Nephron progenitor cell (in vitro differentiated cells): ENCODE measurements at regions not wholly inside any gene's neighbourhood (a gene's known extent, or its start where the extent isn't known, plus 50 kb on each side); places are given as distances from the start of the nearest gene placed in this dataset.

Source experiments
- DNase-seq: peaks from one replicate; pipeline ENCODE4 v3.0.0; 2021
- H3K27ac Mint-ChIP-seq: 2 replicates; pipeline ENCODE4 v1.8.0; 2021; ENCODE audit warnings: mild to moderate bottlenecking, moderate library complexity, mixed read lengths
- H3K27me3 Mint-ChIP-seq: 2 replicates; pipeline ENCODE4 v1.8.0; 2021; ENCODE audit warnings: mild to moderate bottlenecking, low read depth, mixed read lengths; ENCODE audit not compliant: poor library complexity
- H3K36me3 Mint-ChIP-seq: 2 replicates; pipeline ENCODE4 v1.8.0; 2021; ENCODE audit warnings: low read depth, mixed read lengths
- H3K4me1 Mint-ChIP-seq: 2 replicates; pipeline ENCODE4 v1.8.0; 2021; ENCODE audit warnings: mixed read lengths
- H3K4me3 Mint-ChIP-seq: 2 replicates; pipeline ENCODE4 v1.8.0; 2021; ENCODE audit warnings: mild to moderate bottlenecking, moderate library complexity, mixed read lengths
- H3K9me3 Mint-ChIP-seq: 2 replicates; pipeline ENCODE4 v1.8.0; 2021; ENCODE audit warnings: mild to moderate bottlenecking, moderate library complexity, mixed read lengths
- CTCF ChIP-seq: fragments of 200-600 bp; sonication (generic); IDR thresholded peaks from 2 replicates; pipeline ENCODE4 v1.5.0; 2021; ENCODE audit warnings: antibody characterized with exemption

- H3K27ac Mint-ChIP-seq: peak overlapping the region; percentile 86
Observed at GRCh38 chr9:104263942-104264341, 169.8 kb downstream of the SMC2 start.

GRCh38 chr9:104264431-104264830 is 170.3 kb downstream of the SMC2 start:
- H3K27me3 Mint-ChIP-seq: no peaks in the 10 kb centered on the region
- no peak for TF ChIP-seq CTCF
- H3K4me1 Mint-ChIP-seq: peaks cover 42% of the 10 kb centered on the region
- peaks cover 11% of the 10 kb centered on the region for H3K36me3 Mint-ChIP-seq
- H3K4me3 Mint-ChIP-seq: no peak overlapping the region
- peaks cover 16% of the 10 kb centered on the region for H3K9me3 Mint-ChIP-seq
- DNase-seq: no peak
- H3K27ac Mint-ChIP-seq: peak overlapping the region; percentile 32

More at GRCh38 chr9:104263942-104264341, 169.8 kb downstream of the SMC2 start:
- Mint-ChIP-seq H3K4me1 (peaks cover 47% of the 10 kb centered on the region), H3K27me3 (no peaks in the 10 kb centered on the region), H3K9me3 (peaks cover 16% of the 10 kb centered on the region), H3K4me3 (no peak overlapping the region), H3K36me3 (peaks cover 11% of the 10 kb centered on the region)
- no peak for TF ChIP-seq CTCF
- DNase-seq: no peak

- H3K36me3 Mint-ChIP-seq: peaks cover 11% of the 10 kb centered on the region
- no peak overlapping the region for H3K27ac Mint-ChIP-seq
- peaks cover 28% of the 10 kb centered on the region for H3K9me3 Mint-ChIP-seq
- H3K4me3 Mint-ChIP-seq: no peak overlapping the region
- no peaks in the 10 kb centered on the region for H3K27me3 Mint-ChIP-seq
- peaks cover under 1% of the 10 kb centered on the region for H3K4me1 Mint-ChIP-seq
- TF ChIP-seq CTCF: no peak
- DNase-seq: no peak
Observed at GRCh38 chr9:104269374-104269773, 175.3 kb downstream of the SMC2 start.

- Mint-ChIP-seq H3K36me3 (peaks cover 6% of the 10 kb centered on the region), H3K4me1 (no peaks in the 10 kb centered on the region)
Observed at GRCh38 chr9:104269996-104270963, 176.2 kb downstream of the SMC2 start.

GRCh38 chr9:104276709-104277245 is 182.7 kb downstream of the SMC2 start:
- TF ChIP-seq CTCF: no peak

More at GRCh38 chr9:104269996-104270963, 176.2 kb downstream of the SMC2 start:
- no peak for TF ChIP-seq CTCF
- H3K9me3 Mint-ChIP-seq: peaks cover 22% of the 10 kb centered on the region
- H3K4me3 Mint-ChIP-seq: no peak overlapping the region
- H3K27me3 Mint-ChIP-seq: no peaks in the 10 kb centered on the region
- DNase-seq: no peak
- H3K27ac Mint-ChIP-seq: no peak overlapping the region

More at GRCh38 chr9:104276709-104277245, 182.7 kb downstream of the SMC2 start:
- Mint-ChIP-seq H3K4me1 (peaks cover 9% of the 10 kb centered on the region), H3K4me3 (no peak overlapping the region), H3K9me3 (peaks cover 28% of the 10 kb centered on the region), H3K27ac (no peak overlapping the region), H3K36me3 (peaks cover 9% of the 10 kb centered on the region), H3K27me3 (no peaks in the 10 kb centered on the region)
- no peak for DNase-seq
